Brain microvascular endothelial cell (primary cell): ENCODE measurements at regions not wholly inside any gene's neighbourhood (a gene's known extent, or its start where the extent isn't known, plus 50 kb on each side); places are given as distances from the start of the nearest gene placed in this dataset.

Experiments
- DNase-seq: peaks from one replicate; pipeline ENCODE4 v3.0.0-alpha.2; 2020
- H3K27ac ChIP-seq: fragments of 250-450 bp; sonication (Bioruptor Pico); 2 replicates; pipeline ENCODE4 v1.5.1; 2020; ENCODE audit warnings: mild to moderate bottlenecking, moderate library complexity
- H3K27me3 ChIP-seq: fragments of 250-450 bp; sonication (Bioruptor Pico); replicated peaks from 2 replicates; pipeline ENCODE4 v1.5.1; 2020; ENCODE audit warnings: mild to moderate bottlenecking
- H3K36me3 ChIP-seq: fragments of 250-450 bp; sonication (Bioruptor Pico); replicated peaks from 2 replicates; pipeline ENCODE4 v1.5.1; 2020; ENCODE audit warnings: mild to moderate bottlenecking
- H3K4me3 ChIP-seq: 2 replicates; pipeline ENCODE4 v1.5.1; 2011; ENCODE audit warnings: low read depth, mild to moderate bottlenecking, control low read depth, low read length, moderate library complexity
- in situ Hi-C: cut with HindIII; loops from 2 replicates; pipeline ENCODE4 v1.10.0; 2017; ENCODE audit warnings: low sequenced_read_pairs, low pct_ligation_motif_present
- TF ChIP-seq, protein P1 (sequence below): IDR thresholded peaks from 2 replicates; pipeline ENCODE4 v1.5.1; 2011; ENCODE audit warnings: low read depth, mild to moderate bottlenecking, moderate library complexity, low read length, control low read depth, inconsistent platforms; ENCODE audit errors: missing control alignments

DNA sequence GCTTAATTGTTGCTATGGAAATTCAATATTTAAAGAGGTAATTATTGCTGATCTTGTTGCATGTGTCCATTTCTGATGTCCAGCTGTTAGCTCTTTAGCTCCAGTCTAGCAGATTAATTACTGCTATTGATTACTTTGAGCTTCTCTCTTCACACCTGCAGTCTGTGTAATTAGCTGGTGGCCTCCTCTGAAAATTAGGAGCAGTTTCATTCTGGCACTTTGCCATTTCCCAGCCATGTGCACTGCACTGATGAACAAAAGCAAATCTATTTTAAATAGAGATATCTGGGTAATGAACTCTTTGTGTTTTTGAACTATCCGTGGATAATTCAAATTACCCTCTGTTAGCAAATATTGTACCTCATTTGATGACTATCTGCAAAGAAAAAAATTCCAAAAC is 275.9 kb downstream of the RNF144B start:
- Histone ChIP-seq H3K27ac (no peak overlapping the region), H3K27me3 (no peaks in the 10 kb centered on the region), H3K4me3 (no peak overlapping the region), H3K36me3 (no peaks in the 10 kb centered on the region)
- no peak for DNase-seq
- TF ChIP-seq, protein P1, sequence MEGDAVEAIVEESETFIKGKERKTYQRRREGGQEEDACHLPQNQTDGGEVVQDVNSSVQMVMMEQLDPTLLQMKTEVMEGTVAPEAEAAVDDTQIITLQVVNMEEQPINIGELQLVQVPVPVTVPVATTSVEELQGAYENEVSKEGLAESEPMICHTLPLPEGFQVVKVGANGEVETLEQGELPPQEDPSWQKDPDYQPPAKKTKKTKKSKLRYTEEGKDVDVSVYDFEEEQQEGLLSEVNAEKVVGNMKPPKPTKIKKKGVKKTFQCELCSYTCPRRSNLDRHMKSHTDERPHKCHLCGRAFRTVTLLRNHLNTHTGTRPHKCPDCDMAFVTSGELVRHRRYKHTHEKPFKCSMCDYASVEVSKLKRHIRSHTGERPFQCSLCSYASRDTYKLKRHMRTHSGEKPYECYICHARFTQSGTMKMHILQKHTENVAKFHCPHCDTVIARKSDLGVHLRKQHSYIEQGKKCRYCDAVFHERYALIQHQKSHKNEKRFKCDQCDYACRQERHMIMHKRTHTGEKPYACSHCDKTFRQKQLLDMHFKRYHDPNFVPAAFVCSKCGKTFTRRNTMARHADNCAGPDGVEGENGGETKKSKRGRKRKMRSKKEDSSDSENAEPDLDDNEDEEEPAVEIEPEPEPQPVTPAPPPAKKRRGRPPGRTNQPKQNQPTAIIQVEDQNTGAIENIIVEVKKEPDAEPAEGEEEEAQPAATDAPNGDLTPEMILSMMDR, result no peak
- in situ Hi-C loops, result no loop called here

DNA sequence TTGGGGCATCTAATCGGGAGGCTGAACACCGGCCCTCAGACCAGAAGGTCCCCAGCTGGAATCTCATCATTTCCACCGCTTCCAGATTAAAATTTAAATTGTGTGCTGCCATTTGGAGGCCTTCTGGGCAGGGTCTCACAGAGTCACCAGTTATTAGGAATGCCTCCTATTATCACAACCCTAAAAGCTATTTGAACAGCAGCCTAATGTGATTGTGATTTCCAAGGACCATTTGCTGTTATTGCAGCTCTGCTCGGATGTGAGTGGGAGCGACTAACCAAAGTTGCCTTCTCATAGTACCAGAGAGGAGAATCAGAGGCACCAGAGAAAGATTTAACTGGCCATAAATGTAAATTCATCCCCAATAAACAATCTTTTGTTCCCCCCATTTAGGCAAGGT is 277.3 kb downstream of the RNF144B start:
- no peaks in the 10 kb centered on the region for H3K36me3 ChIP-seq
- H3K27ac ChIP-seq, result no peak overlapping the region
- no peak for DNase-seq
- no peak overlapping the region for H3K4me3 ChIP-seq
- in situ Hi-C loops, result no loop called here
- TF ChIP-seq, protein P1, result no peak
- H3K27me3 ChIP-seq, result no peaks in the 10 kb centered on the region

- H3K27me3 ChIP-seq, result no peaks in the 10 kb centered on the region
- no peak overlapping the region for H3K4me3 ChIP-seq
- no peak overlapping the region for H3K27ac ChIP-seq
- TF ChIP-seq, protein P1, result no peak
- no peaks in the 10 kb centered on the region for H3K36me3 ChIP-seq
- in situ Hi-C loops, result no loop called here
- no peak for DNase-seq
These were observed 280.5 kb downstream of the RNF144B start for GRCh38 chr6:18667612-18668011.

GRCh38 chr6:18668994-18669393 is 281.8 kb downstream of the RNF144B start:
- no peak for DNase-seq
- Histone ChIP-seq H3K4me3 (no peak overlapping the region), H3K27me3 (no peaks in the 10 kb centered on the region), H3K27ac (no peak overlapping the region), H3K36me3 (no peaks in the 10 kb centered on the region)
- TF ChIP-seq, protein P1, result no peak
- in situ Hi-C loops, result no loop called here

DNA sequence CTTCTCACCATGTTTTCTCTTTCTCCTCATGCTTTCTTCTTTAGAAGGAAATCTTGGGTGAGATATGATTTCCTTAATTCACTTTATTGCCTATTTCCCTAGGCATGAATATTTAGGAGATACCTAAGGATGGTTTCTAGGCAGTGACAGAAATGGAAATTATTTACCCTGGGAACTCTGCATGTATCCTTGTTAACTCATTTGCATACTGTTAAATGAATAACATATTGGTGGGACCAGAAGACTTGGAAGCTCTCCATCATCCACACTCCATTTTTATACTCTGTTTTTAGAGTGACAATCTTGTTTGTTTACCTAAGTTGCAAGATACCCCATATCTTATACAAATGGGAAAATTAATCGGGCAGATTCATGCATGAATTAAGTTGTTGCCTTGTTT is 285.7 kb downstream of the RNF144B start:
- no peak overlapping the region for H3K4me3 ChIP-seq
- H3K36me3 ChIP-seq, result no peaks in the 10 kb centered on the region
- in situ Hi-C loops, result no loop called here
- TF ChIP-seq, protein P1, result no peak
- H3K27me3 ChIP-seq, result no peaks in the 10 kb centered on the region
- no peak for DNase-seq
- no peak overlapping the region for H3K27ac ChIP-seq

- Histone ChIP-seq H3K4me3 (no peak overlapping the region), H3K27ac (no peak overlapping the region), H3K27me3 (no peaks in the 10 kb centered on the region), H3K36me3 (no peaks in the 10 kb centered on the region)
- in situ Hi-C loops, result no loop called here
- no peak for DNase-seq
- TF ChIP-seq, protein P1, result no peak
These were observed 287.2 kb downstream of the RNF144B start for GRCh38 chr6:18674346-18674745.
